DOHH2 (cell line): ENCODE measurements at regions not wholly inside any gene's neighbourhood (a gene's known extent, or its start where the extent isn't known, plus 50 kb on each side); places are given as distances from the start of the nearest gene placed in this dataset.

ENCODE experiments used
- CTCF ChIP-seq: fragments of 200-600 bp; sonication (generic); IDR thresholded peaks from one replicate; pipeline ENCODE4 v1.5.1; 2014; ENCODE audit warnings: antibody characterized with exemption, mild to moderate bottlenecking, low read depth, low read length; ENCODE audit not compliant: poor library complexity, severe bottlenecking
- EZH2phosphoT487 ChIP-seq: fragments of 200-600 bp; sonication (generic); IDR thresholded peaks from 2 replicates; pipeline ENCODE4 v1.6.1; 2017; ENCODE audit warnings: borderline replicate concordance, mild to moderate bottlenecking, antibody characterized with exemption, low read length, moderate library complexity, mixed read lengths

GRCh38 chr3:154887869-154888268 is 192.2 kb upstream of the MME start:
- no peak for TF ChIP-seq CTCF
- TF ChIP-seq EZH2phosphoT487, result no peak
